NCI-H128 (cell line): ENCODE measurements at regions not wholly inside any gene's neighbourhood (a gene's known extent, or its start where the extent isn't known, plus 50 kb on each side); places are given as distances from the start of the nearest gene placed in this dataset.

ENCODE experiments used
- DNase-seq: peaks from one replicate; lab custom pipeline; 2025; ENCODE audit not compliant: unreplicated experiment; lab: John Stamatoyannopoulos, UW

- no peak for DNase-seq
Measured at GRCh38 chr3:57009802-57010201, 50.7 kb upstream of the SPATA12 start.

GRCh38 chr3:57009367-57009766, 51.1 kb upstream of the SPATA12 start:
- DNase-seq, result no peak

- DNase-seq, result no peak
Measured at GRCh38 chr3:57007521-57008460, 52.7 kb upstream of the SPATA12 start.

GRCh38 chr3:57006949-57007419, 53.5 kb upstream of the SPATA12 start:
- DNase-seq, result no peak

GRCh38 chr3:57006179-57006657, 54.2 kb upstream of the SPATA12 start:
- peak; percentile 59 for DNase-seq

- no peak for DNase-seq
Measured at GRCh38 chr3:57004229-57004628, 56.2 kb upstream of the SPATA12 start.

GRCh38 chr3:57003676-57004075, 56.8 kb upstream of the SPATA12 start:
- DNase-seq, result no peak

GRCh38 chr3:57001356-57001755, 59.1 kb upstream of the SPATA12 start:
- no peak for DNase-seq

- no peak for DNase-seq
Measured at GRCh38 chr3:57000012-57000411, 60.5 kb upstream of the SPATA12 start.

GRCh38 chr3:56999547-56999946, 60.9 kb upstream of the SPATA12 start:
- no peak for DNase-seq

GRCh38 chr3:56998076-56998529, 62.4 kb upstream of the SPATA12 start:
- no peak for DNase-seq

GRCh38 chr3:56997675-56998074, 62.8 kb upstream of the SPATA12 start:
- DNase-seq, result no peak

- DNase-seq, result no peak
Measured at GRCh38 chr3:56997041-56997440, 63.4 kb upstream of the SPATA12 start.

GRCh38 chr3:56994391-56994790, 66.1 kb upstream of the SPATA12 start:
- no peak for DNase-seq

GRCh38 chr3:56990641-56991015, 69.8 kb upstream of the SPATA12 start:
- DNase-seq, result no peak

GRCh38 chr3:56989977-56990640, 70.4 kb upstream of the SPATA12 start:
- no peak for DNase-seq

GRCh38 chr3:56989169-56989976, 71.1 kb upstream of the SPATA12 start:
- DNase-seq, result no peak

- peak; percentile 38 for DNase-seq
Measured at GRCh38 chr3:56988458-56989168, 71.9 kb upstream of the SPATA12 start.

GRCh38 chr3:56987238-56987895, 73.1 kb upstream of the SPATA12 start:
- DNase-seq, result no peak

- no peak for DNase-seq
Measured at GRCh38 chr3:56986347-56986746, 74.1 kb upstream of the SPATA12 start.
